GM23338 (cell line): ENCODE measurements at regions not wholly inside any gene's neighbourhood (a gene's known extent, or its start where the extent isn't known, plus 50 kb on each side); places are given as distances from the start of the nearest gene placed in this dataset.

Experiments used
- ATAC-seq: fragments of 200-7000 bp; cut with Tn5 transposase; 3 replicates; pipeline ENCODE4 v1.9.1; 2020
- DNase-seq: peaks from one replicate; pipeline ENCODE4 v3.0.0-alpha.2; 2015; ENCODE audit warnings: low spot score
- H2AFZ ChIP-seq: fragments of 200-600 bp; sonication (generic); 2 replicates; pipeline ENCODE4 v1.8.0; 2016; ENCODE audit warnings: antibody characterized with exemption, mild to moderate bottlenecking, moderate library complexity
- H3F3A ChIP-seq: fragments of 200-600 bp; sonication (generic); replicated peaks from 2 replicates; pipeline ENCODE4 v1.8.0; 2017; ENCODE audit warnings: antibody characterized with exemption, mixed run types, low read depth
- H3K27ac ChIP-seq: fragments of 200-600 bp; sonication (generic); 2 replicates; pipeline ENCODE4 v1.6.1; 2016; ENCODE audit warnings: low read depth
- H3K27me3 ChIP-seq: fragments of 200-600 bp; sonication (generic); 2 replicates; pipeline ENCODE4 v1.8.0; 2016; ENCODE audit warnings: mild to moderate bottlenecking, mixed run types, moderate library complexity; ENCODE audit not compliant: insufficient read depth
- H3K36me3 ChIP-seq: fragments of 200-600 bp; sonication (generic); 2 replicates; pipeline ENCODE4 v1.8.0; 2016; ENCODE audit warnings: mild to moderate bottlenecking; ENCODE audit not compliant: insufficient read depth
- H3K4me1 ChIP-seq: fragments of 200-600 bp; sonication (generic); 2 replicates; pipeline ENCODE4 v1.8.0; 2016; ENCODE audit warnings: mild to moderate bottlenecking, moderate library complexity; ENCODE audit not compliant: insufficient read depth
- H3K4me2 ChIP-seq: fragments of 200-600 bp; sonication (generic); 2 replicates; pipeline ENCODE4 v1.7.1; 2017; ENCODE audit warnings: mixed run types
- H3K4me3 ChIP-seq: fragments of 200-600 bp; sonication (generic); 2 replicates; pipeline ENCODE4 v1.6.1; 2016; ENCODE audit warnings: mixed run types
- H3K79me2 ChIP-seq: fragments of 200-600 bp; sonication (generic); replicated peaks from 2 replicates; pipeline ENCODE4 v1.8.0; 2017; ENCODE audit warnings: mild to moderate bottlenecking; ENCODE audit not compliant: insufficient read depth
- H3K9me2 ChIP-seq: fragments of 200-600 bp; sonication (generic); 2 replicates; pipeline ENCODE4 v1.8.0; 2017; ENCODE audit not compliant: insufficient read depth
- H4K20me1 ChIP-seq: fragments of 200-600 bp; sonication (generic); replicated peaks from 2 replicates; pipeline ENCODE4 v1.8.0; 2017; ENCODE audit warnings: mild to moderate bottlenecking; ENCODE audit not compliant: insufficient read depth
- H3K27ac Mint-ChIP-seq: 2 replicates; pipeline ENCODE4 v1.8.0; 2020; ENCODE audit warnings: inconsistent platforms, mild to moderate bottlenecking, moderate library complexity, mixed read lengths
- H3K27me3 Mint-ChIP-seq: 3 replicates; pipeline ENCODE4 v1.8.0; 2022; ENCODE audit warnings: low read depth, mild to moderate bottlenecking, moderate library complexity, mixed read lengths, inconsistent platforms; ENCODE audit not compliant: insufficient read depth, poor library complexity
- H3K36me3 Mint-ChIP-seq: 3 replicates; pipeline ENCODE4 v1.8.0; 2021; ENCODE audit warnings: low read depth, mild to moderate bottlenecking, inconsistent platforms, moderate library complexity, mixed read lengths
- H3K4me1 Mint-ChIP-seq: 3 replicates; pipeline ENCODE4 v1.8.0; 2020; ENCODE audit warnings: mild to moderate bottlenecking, inconsistent platforms, mixed read lengths
- H3K4me3 Mint-ChIP-seq: 3 replicates; pipeline ENCODE4 v1.8.0; 2021; ENCODE audit warnings: moderate library complexity, mild to moderate bottlenecking, inconsistent platforms, mixed read lengths
- H3K9me3 Mint-ChIP-seq: 3 replicates; pipeline ENCODE4 v1.8.0; 2020; ENCODE audit warnings: moderate library complexity, mild to moderate bottlenecking, inconsistent platforms, mixed read lengths
- CREB1 ChIP-seq: fragments of 250-450 bp; sonication (Bioruptor Pico); IDR thresholded peaks from 2 replicates; pipeline ENCODE4 v1.5.0; 2020; ENCODE audit warnings: low read depth, mild to moderate bottlenecking, moderate library complexity
- CTCF ChIP-seq, 2 experiments: fragments of 200-600 bp in 1 of 2; sonication (generic) in 1 of 2; conservative IDR thresholded peaks; 2 replicates each; pipeline versions ENCODE4 v1.5.1 to v1.6.1; 2016 to 2017; ENCODE audit warnings: antibody characterized with exemption in 2 of 2, low read depth in 2 of 2, mild to moderate bottlenecking in 2 of 2, moderate library complexity in 1 of 2
- EZH2phosphoT487 ChIP-seq: fragments of 200-600 bp; sonication (generic); IDR thresholded peaks from one replicate; pipeline ENCODE4 v1.8.1; 2018; ENCODE audit warnings: antibody characterized with exemption; ENCODE audit not compliant: unreplicated experiment
- JUNB ChIP-seq: IDR thresholded peaks from one replicate; pipeline ENCODE4 v1.6.1; 2016; ENCODE audit warnings: antibody characterized with exemption; ENCODE audit not compliant: unreplicated experiment
- NANOG ChIP-seq: IDR thresholded peaks from 2 replicates; pipeline ENCODE4 v1.6.1; 2016; ENCODE audit warnings: antibody characterized with exemption, borderline replicate concordance
- REST ChIP-seq: IDR thresholded peaks from one replicate; pipeline ENCODE4 v1.6.1; 2018; ENCODE audit warnings: antibody characterized with exemption; ENCODE audit not compliant: unreplicated experiment
- ZNF114 ChIP-seq: fragments of 250-450 bp; sonication (Bioruptor Pico); IDR thresholded peaks from 2 replicates; pipeline ENCODE4 v1.5.0; 2020; ENCODE audit warnings: mild to moderate bottlenecking, moderate library complexity
- ZNF331 ChIP-seq: fragments of 250-450 bp; sonication (Bioruptor Pico); IDR thresholded peaks from 2 replicates; pipeline ENCODE4 v1.5.0; 2020; ENCODE audit warnings: low read depth, mild to moderate bottlenecking, moderate library complexity

- Mint-ChIP-seq H3K4me1 (peaks cover 3% of the 10 kb centered on the region; the same call in 1 of the 3 replicates), H3K4me3 (no peak overlapping the region), H3K27ac (no peak overlapping the region), H3K36me3 (peaks cover 5% of the 10 kb centered on the region; the same call in 1 of the 3 replicates), H3K9me3 (peaks cover 5% of the 10 kb centered on the region), H3K27me3 (peaks cover 3% of the 10 kb centered on the region)
- no peak for TF ChIP-seq CREB1
- no peak for TF ChIP-seq NANOG
- TF ChIP-seq ZNF331 (CRISPR knock-in tag) = no peak
- H3K4me1 ChIP-seq = no peaks in the 10 kb centered on the region
- H3K4me2 ChIP-seq = no peak overlapping the region
- DNase-seq (no peak), ATAC-seq (no peak)
- H3K4me3 ChIP-seq = no peak overlapping the region
- no peaks in the 10 kb centered on the region; the same call in 1 of the 2 replicates for H3K36me3 ChIP-seq
- H3K27ac ChIP-seq = no peak overlapping the region
- H2AFZ ChIP-seq = no peak overlapping the region
- H3K79me2 ChIP-seq = no peaks in the 10 kb centered on the region
- H4K20me1 ChIP-seq = no peaks in the 10 kb centered on the region
- peaks cover 9% of the 10 kb centered on the region; the same call in 1 of the 2 replicates for H3K9me2 ChIP-seq
- H3F3A ChIP-seq = no peaks in the 10 kb centered on the region
- no peaks in the 10 kb centered on the region for H3K27me3 ChIP-seq
Measured at GRCh38 chr19:30096596-30097370, 154.7 kb downstream of the URI1 start.

- H3K4me1 ChIP-seq = no peaks in the 10 kb centered on the region
- peaks cover 9% of the 10 kb centered on the region; the same call in 1 of the 2 replicates for H3K9me2 ChIP-seq
- no peaks in the 10 kb centered on the region for H4K20me1 ChIP-seq
- no peaks in the 10 kb centered on the region for H3F3A ChIP-seq
- no peak overlapping the region for H3K4me3 ChIP-seq
- H3K9me3 Mint-ChIP-seq = peaks cover 5% of the 10 kb centered on the region
- peaks cover 3% of the 10 kb centered on the region for H3K27me3 Mint-ChIP-seq
- peaks cover 7% of the 10 kb centered on the region; the same call in 1 of the 3 replicates for H3K36me3 Mint-ChIP-seq
- ATAC-seq (peak; percentile 39; the same call in 1 of the 3 replicates), DNase-seq (no peak)
- no peaks in the 10 kb centered on the region for H3K4me1 Mint-ChIP-seq
- no peaks in the 10 kb centered on the region for H3K27me3 ChIP-seq
- no peak overlapping the region for H3K4me2 ChIP-seq
- H3K27ac ChIP-seq = no peak overlapping the region
- TF ChIP-seq EZH2phosphoT487 (no peak), NANOG (no peak), ZNF114 (no peak), ZNF331 (CRISPR knock-in tag) (no peak), CTCF (conservative IDR thresholded peaks at IDR 0.05; ENCODE audit: low read depth in 2 of 2) (no peak), CREB1 (no peak), JUNB (no peak), REST (no peak)
- H3K79me2 ChIP-seq = no peaks in the 10 kb centered on the region
- H3K27ac Mint-ChIP-seq = no peak overlapping the region
- no peak overlapping the region for H2AFZ ChIP-seq
- H3K4me3 Mint-ChIP-seq = no peak overlapping the region
- H3K36me3 ChIP-seq = no peaks in the 10 kb centered on the region; the same call in 1 of the 2 replicates
Measured at GRCh38 chr19:30097746-30098280, 155.8 kb downstream of the URI1 start.
